Neural cell (in vitro differentiated cells): ENCODE measurements at regions not wholly inside any gene's neighbourhood (a gene's known extent, or its start where the extent isn't known, plus 50 kb on each side); places are given as distances from the start of the nearest gene placed in this dataset.

ENCODE experiments used
- H2AFZ ChIP-seq: fragments of 200-600, 300-800 bp; sonication (generic), shearing (Covaris generic); 2 replicates; pipeline ENCODE4 v1.6.0; 2014; ENCODE audit warnings: low read depth, mild to moderate bottlenecking, antibody characterized with exemption, low read length, moderate library complexity
- H3F3A ChIP-seq: fragments of 200-600 bp; shearing (Covaris generic); 2 replicates; pipeline ENCODE4 v1.6.1; 2016; ENCODE audit warnings: mild to moderate bottlenecking, moderate library complexity, mixed read lengths, antibody characterized with exemption, low read length; ENCODE audit not compliant: insufficient read depth, poor library complexity, severe bottlenecking
- H3K27ac ChIP-seq: fragments of 200-600, 300-800 bp; sonication (generic), shearing (Covaris generic); 2 replicates; pipeline ENCODE4 v1.5.1; 2014; ENCODE audit warnings: mild to moderate bottlenecking, low read length, moderate library complexity
- H3K27me3 ChIP-seq: fragments of 300-800, 200-600 bp; sonication (generic), shearing (Covaris generic); 2 replicates; pipeline ENCODE4 v1.6.0; 2014; ENCODE audit warnings: mild to moderate bottlenecking, low read depth, low read length, moderate library complexity; ENCODE audit not compliant: insufficient read depth
- H3K36me3 ChIP-seq: fragments of 300-800, 200-600 bp; sonication (generic), shearing (Covaris generic); 2 replicates; pipeline ENCODE4 v1.5.1; 2014; ENCODE audit warnings: mild to moderate bottlenecking, antibody characterized with exemption, low read length, moderate library complexity; ENCODE audit not compliant: insufficient read depth
- H3K4me2 ChIP-seq: fragments of 300-800, 200-600 bp; sonication (generic), shearing (Covaris generic); 2 replicates; pipeline ENCODE4 v1.6.0; 2014; ENCODE audit warnings: mild to moderate bottlenecking, low read length
- H3K4me3 ChIP-seq: fragments of 300-800, 200-600 bp; sonication (generic), shearing (Covaris generic); 2 replicates; pipeline ENCODE4 v1.5.1; 2014; ENCODE audit warnings: mild to moderate bottlenecking, low read length, moderate library complexity
- H3K79me2 ChIP-seq: fragments of 200-600 bp; shearing (Covaris generic); replicated peaks from 2 replicates; pipeline ENCODE4 v1.6.0; 2014; ENCODE audit warnings: mild to moderate bottlenecking, low read length, moderate library complexity; ENCODE audit not compliant: insufficient read depth
- H3K9ac ChIP-seq: fragments of 300-800, 200-600 bp; sonication (generic), shearing (Covaris generic); 2 replicates; pipeline ENCODE4 v1.6.1; 2016; ENCODE audit warnings: mild to moderate bottlenecking, low read length, mixed read lengths
- H3K9me2 ChIP-seq: fragments of 200-600 bp; shearing (Covaris generic); 2 replicates; pipeline ENCODE4 v1.6.1; 2016; ENCODE audit warnings: mild to moderate bottlenecking, low read length, mixed read lengths; ENCODE audit not compliant: insufficient read depth
- H3K9me3 ChIP-seq: fragments of 200-600, 300-800 bp; sonication (generic), shearing (Covaris generic); 2 replicates; pipeline ENCODE4 v1.6.1; 2016; ENCODE audit warnings: mild to moderate bottlenecking, mixed run types, low read length, moderate library complexity, mixed read lengths
- H4K20me1 ChIP-seq: fragments of 200-600 bp; shearing (Covaris generic); 2 replicates; pipeline ENCODE4 v1.6.1; 2016; ENCODE audit warnings: mild to moderate bottlenecking, mixed run types; ENCODE audit not compliant: insufficient read depth
- CTCF ChIP-seq: fragments of 450-650 bp; IDR thresholded peaks from 2 replicates; pipeline ENCODE4 v1.5.1; 2014; ENCODE audit warnings: antibody characterized with exemption, mild to moderate bottlenecking, moderate library complexity; ENCODE audit not compliant: poor library complexity, severe bottlenecking
- EP300 ChIP-seq: fragments of 450-650 bp; conservative IDR thresholded peaks from 2 replicates; pipeline ENCODE4 v1.6.1; 2014; ENCODE audit warnings: antibody characterized with exemption, mild to moderate bottlenecking, moderate library complexity; ENCODE audit not compliant: poor library complexity, severe bottlenecking
- EZH2 ChIP-seq: fragments of 200-600, 300-800 bp; shearing (Covaris generic), sonication (generic); IDR thresholded peaks from 2 replicates; pipeline ENCODE4 v1.6.1; 2014; ENCODE audit warnings: antibody characterized with exemption, low read length, borderline replicate concordance, mild to moderate bottlenecking; ENCODE audit not compliant: insufficient read depth, poor library complexity, severe bottlenecking
- MXI1 ChIP-seq: fragments of 450-650 bp; conservative IDR thresholded peaks from 2 replicates; pipeline ENCODE4 v1.6.1; 2014; ENCODE audit warnings: antibody characterized with exemption, mild to moderate bottlenecking; ENCODE audit not compliant: poor library complexity, severe bottlenecking
- POLR2AphosphoS5 ChIP-seq: IDR thresholded peaks from 2 replicates; pipeline ENCODE4 v1.6.1; 2012
- RAD21 ChIP-seq: fragments of 450-650 bp; conservative IDR thresholded peaks from 2 replicates; pipeline ENCODE4 v1.6.1; 2014; ENCODE audit warnings: antibody characterized with exemption, mild to moderate bottlenecking, moderate library complexity
- REST ChIP-seq: IDR thresholded peaks from 2 replicates; pipeline ENCODE4 v1.6.1; 2012; ENCODE audit warnings: borderline replicate concordance
- SMC3 ChIP-seq: fragments of 450-650 bp; conservative IDR thresholded peaks from 2 replicates; pipeline ENCODE4 v1.6.1; 2014; ENCODE audit warnings: antibody characterized with exemption, mild to moderate bottlenecking, moderate library complexity; ENCODE audit not compliant: poor library complexity
- TAF1 ChIP-seq: IDR thresholded peaks from 2 replicates; pipeline ENCODE4 v1.6.1; 2012; ENCODE audit warnings: low read depth

GRCh38 chrX:26848511-26848910, 614.6 kb downstream of the PPP4R3C start:
- Histone ChIP-seq H2AFZ (no peak overlapping the region), H3K27me3 (no peaks in the 10 kb centered on the region), H3F3A (no peaks in the 10 kb centered on the region), H3K4me3 (no peak overlapping the region), H3K79me2 (no peaks in the 10 kb centered on the region), H3K36me3 (no peaks in the 10 kb centered on the region), H4K20me1 (no peaks in the 10 kb centered on the region), H3K9me3 (no peaks in the 10 kb centered on the region), H3K9ac (no peak overlapping the region), H3K27ac (no peak overlapping the region), H3K9me2 (no peaks in the 10 kb centered on the region), H3K4me2 (no peak overlapping the region)
- TF ChIP-seq RAD21: no peak
- no peak for TF ChIP-seq MXI1
- no peak for TF ChIP-seq CTCF
- no peak for TF ChIP-seq TAF1
- no peak for TF ChIP-seq REST
- TF ChIP-seq POLR2AphosphoS5: no peak
- no peak for TF ChIP-seq SMC3
- no peak for TF ChIP-seq EP300
- no peak for TF ChIP-seq EZH2

GRCh38 chrX:26845056-26845455, 618.1 kb downstream of the PPP4R3C start:
- H4K20me1 ChIP-seq: no peaks in the 10 kb centered on the region
- H3K9me3 ChIP-seq: no peaks in the 10 kb centered on the region
- no peaks in the 10 kb centered on the region for H3K79me2 ChIP-seq
- no peak overlapping the region for H3K27ac ChIP-seq
- no peaks in the 10 kb centered on the region for H3F3A ChIP-seq
- H3K4me3 ChIP-seq: no peak overlapping the region
- H3K36me3 ChIP-seq: no peaks in the 10 kb centered on the region
- TF ChIP-seq CTCF (no peak), EP300 (no peak), POLR2AphosphoS5 (no peak), EZH2 (no peak), SMC3 (no peak), REST (no peak)
- no peak overlapping the region for H2AFZ ChIP-seq
- H3K9ac ChIP-seq: no peak overlapping the region
- H3K4me2 ChIP-seq: no peak overlapping the region
- H3K27me3 ChIP-seq: no peaks in the 10 kb centered on the region
- no peaks in the 10 kb centered on the region for H3K9me2 ChIP-seq
